ENCODE measurements at regions not wholly inside any gene's neighbourhood (a gene's known extent, or its start where the extent isn't known, plus 50 kb on each side); places are given as distances from the start of the nearest gene placed in this dataset.

DNA sequence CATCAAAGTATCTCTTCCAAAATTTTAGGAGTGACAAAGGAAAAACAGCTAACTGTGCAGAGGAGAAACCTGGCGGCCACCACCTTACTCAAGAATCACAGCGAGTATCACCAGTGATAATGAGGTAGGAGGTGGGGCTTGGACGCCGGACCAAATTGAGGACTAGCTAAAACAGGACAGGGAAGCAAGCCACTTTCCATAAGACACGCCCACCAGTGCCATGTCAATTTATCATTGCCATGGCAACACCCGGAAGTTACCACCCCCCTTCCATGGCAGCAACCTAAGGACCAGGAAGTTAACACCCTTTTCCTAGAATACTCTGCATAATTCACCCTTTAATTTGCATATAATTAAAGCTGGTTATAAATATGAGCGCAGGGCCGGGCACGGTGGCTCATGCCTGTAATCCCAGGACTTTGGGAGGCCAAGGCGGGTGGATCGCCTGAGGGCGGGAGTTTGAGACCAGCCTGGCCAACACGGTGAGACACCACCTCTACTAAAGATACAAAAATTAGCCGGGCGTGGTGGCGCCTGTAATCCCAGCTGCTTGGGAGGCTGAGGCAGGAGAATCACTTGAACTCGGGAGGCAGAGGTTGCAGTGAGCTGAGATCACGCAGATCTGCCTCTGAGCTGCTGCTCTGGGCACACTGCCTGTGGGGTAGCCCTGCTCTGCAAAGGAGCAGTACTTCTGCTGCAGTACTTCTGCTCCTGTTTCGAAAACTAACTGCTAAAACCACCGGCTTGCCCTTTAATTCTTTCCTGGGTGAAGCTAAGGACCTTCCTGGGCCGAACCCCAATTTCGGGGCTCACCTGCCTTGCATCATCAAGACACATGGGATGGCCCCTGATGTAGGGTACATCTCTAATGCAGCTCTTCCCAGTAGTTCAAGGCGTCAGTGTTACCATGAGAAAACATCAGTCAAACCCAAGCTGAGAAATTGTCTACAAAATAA is 116.7 kb downstream of the HMX1 start:
- no peak for DNase-seq

DNA sequence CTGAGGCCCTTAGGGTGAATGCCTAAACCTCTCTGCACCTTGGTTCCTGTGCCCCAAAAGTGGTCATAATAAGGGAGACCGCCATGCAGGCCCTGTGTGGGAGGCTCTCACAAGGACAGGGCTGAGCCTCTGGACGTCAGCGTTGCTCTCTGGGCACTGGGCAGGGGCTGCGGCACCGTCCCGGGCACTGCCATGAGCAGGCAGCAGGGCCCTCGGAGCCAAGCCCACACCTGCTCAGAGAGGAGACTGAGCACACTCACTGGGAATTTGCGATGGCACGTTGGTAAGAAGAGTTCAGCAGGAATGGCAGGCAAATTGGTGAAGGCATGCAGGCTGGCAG is 123.4 kb downstream of the HMX1 start:
- no peak for DNase-seq

DNA sequence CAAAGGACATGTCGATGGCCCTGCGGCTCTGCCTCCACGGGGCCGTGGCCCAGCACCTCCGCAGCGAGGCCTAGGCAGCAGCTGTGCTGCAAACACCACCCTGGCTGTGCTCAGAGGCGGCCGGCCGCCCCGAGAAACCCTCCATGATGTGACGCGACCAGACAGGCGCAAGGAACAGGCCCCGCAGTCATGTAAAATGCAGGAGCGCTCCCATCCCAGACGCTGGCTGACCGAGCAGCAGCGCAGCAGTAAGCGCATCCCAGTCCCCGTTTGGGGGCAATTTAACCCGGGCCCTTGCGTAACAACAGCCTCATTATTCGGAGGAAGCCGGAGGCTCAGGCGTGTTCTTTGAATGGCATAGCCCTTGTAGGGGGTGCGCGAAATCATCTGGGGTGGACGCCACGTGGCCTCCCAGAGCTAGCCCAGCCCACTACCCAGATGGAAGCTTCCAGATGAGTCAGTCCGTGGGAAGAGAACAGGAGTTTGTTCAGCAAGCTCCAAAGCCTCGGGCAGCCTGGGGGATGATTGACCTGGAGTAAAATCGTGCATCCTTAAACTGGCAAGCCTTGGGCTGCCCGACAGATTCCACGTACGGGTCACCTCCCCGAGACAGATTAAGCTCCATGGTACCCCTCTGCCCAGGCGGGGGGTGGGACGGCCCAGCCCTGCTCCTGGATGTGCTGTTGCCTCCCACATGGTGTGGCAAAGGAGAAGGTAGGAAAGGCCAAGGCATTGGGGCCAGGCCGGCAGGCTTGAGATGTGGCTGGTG is 124.0 kb downstream of the HMX1 start:
- no peak for DNase-seq

DNA sequence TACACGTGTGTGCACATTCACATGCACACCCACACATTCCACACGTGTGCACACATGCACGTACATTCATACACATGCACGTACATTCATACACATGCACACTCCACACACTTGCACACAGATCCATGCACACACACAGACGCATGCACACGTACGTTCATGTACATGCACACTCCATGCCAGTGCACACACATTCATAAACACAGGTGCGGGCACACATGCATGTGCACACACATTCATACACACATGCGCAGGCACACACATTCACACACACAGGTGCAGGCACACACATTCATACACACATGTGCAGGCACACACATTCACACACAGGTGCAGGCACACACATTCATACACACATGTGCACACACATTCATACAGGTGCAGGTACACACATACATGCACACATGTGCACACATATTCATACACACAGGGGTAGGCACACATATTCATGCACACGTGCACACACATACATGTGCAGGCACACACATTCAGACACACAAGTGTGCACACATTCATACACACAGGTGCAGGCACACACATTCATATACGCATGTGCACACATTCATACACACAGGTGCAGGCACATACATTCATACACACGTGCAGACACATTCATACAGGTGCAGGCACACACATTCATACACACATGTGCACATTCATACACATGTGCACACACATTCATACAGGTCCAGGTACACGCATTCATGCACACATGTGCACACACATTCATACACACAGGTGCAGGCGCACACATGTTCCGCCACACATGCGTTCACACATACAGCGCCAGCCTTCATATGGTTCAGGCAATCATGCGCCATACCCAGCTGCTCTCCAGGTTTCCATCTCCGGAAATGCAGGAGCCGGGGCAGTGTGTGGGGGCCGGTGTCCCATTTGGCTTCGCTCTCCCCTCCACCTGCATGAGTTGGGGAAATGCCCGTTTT is 124.8 kb downstream of the HMX1 start:
- no peak for DNase-seq

DNA sequence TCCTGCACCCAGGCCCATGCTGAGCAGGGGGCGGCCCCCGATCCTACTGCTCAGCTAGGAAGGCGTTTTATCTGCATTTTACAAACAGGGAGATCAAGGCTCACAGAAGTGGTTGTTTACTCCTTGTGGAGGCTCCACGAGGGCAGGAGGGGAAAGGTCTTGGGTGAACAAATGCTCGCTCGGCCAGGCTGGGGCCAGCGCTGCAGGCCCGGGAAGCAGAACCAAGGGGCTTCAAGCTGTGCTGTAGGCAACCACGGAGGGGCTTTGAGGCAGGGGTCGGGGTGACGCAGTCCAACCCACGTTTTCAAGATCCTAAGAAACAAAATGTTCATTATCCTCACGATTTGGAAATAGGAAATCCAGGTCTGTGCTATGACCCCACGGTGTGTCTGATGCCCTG is 125.8 kb downstream of the HMX1 start:
- no peak for DNase-seq

DNA sequence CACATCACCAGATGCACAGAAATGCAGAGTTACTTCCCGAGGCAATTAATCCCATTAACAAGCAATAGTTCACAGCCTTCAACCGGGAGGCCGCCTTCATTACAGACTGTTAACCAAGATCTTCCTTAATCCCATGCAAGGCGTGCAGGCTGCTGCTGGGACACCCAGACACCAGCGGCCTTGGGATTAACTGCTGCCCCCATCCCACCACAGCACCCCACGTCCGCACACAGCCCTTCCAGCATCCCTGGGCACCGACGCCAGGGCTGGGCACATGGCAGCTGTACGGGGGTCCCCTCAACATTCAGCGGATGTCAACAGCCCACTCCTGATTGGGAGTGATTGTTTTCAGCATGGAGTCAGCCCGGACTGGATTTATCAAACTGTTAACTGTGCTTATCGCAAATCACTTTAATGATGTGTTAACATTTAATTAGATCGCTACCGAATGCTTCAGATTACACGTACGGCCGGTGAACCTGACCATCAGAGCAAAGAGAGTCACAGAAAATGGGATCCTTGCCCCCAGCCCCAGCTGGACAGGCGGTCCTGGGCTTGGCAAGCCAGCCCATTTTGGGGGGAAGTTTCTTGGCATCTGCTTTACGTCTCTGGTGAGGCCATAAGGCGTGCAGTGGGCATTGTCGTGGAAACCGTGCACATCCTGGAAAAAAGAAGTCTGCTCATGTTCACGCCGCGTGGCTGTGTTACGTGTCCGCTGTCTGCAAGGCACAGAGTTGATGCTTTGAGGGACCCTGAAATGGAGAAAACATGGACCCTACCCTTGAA is 126.4 kb downstream of the HMX1 start:
- DNase-seq, result no peak

DNA sequence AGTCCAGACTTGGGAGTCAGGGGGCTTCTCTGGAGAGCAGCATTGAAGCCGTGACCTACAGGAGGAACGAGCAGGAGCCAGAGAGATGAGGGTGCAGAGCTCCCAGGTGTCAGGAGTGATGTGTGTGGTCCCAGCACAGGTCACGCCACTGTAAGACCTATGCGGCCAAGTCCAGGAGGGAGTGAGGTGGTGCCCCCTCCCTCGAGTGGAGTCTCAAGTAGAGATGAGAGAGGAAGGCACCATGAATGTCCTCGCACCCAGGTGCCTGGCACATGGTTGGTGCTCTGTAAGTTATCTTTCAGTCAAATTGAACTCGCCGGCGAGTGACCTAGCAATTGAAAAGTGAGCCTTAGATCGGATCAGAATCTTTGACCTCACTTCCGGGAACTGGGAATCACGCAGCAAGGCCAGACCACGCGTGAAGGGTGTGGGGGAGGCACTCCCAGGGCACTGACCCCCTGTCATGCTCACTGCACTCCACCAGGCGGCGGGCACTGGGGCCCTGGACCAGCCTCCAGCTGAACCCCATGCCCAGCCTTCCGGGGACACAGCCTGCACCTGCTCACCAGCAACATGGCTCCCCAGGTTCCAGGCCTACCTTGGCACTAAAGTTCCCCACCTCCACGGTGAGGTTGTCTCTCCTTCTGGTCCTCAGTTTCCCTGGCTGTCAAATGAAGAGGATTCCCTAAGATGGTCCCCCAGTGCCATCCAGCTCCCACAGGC is 127.4 kb downstream of the HMX1 start:
- no peak for DNase-seq

DNA sequence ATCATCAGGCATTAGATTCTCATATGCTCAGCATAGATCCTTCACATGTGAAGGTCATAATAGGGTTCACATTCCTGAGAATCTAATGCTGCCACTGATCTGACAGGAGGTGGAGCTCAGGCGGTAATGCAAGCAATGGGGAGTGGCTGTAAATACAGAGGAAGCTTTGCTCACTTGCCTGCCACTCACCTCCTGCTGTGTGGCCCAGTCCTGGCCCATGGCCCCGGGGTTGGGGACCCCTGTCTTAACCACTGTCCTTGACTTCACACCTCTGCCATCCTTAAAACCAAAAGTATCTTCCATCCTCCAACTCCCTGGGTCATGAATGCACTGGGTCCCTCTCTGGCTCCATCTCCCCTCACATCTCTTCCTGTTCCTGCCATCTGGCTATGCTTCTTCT is 129.1 kb downstream of the HMX1 start:
- DNase-seq, result no peak

DNA sequence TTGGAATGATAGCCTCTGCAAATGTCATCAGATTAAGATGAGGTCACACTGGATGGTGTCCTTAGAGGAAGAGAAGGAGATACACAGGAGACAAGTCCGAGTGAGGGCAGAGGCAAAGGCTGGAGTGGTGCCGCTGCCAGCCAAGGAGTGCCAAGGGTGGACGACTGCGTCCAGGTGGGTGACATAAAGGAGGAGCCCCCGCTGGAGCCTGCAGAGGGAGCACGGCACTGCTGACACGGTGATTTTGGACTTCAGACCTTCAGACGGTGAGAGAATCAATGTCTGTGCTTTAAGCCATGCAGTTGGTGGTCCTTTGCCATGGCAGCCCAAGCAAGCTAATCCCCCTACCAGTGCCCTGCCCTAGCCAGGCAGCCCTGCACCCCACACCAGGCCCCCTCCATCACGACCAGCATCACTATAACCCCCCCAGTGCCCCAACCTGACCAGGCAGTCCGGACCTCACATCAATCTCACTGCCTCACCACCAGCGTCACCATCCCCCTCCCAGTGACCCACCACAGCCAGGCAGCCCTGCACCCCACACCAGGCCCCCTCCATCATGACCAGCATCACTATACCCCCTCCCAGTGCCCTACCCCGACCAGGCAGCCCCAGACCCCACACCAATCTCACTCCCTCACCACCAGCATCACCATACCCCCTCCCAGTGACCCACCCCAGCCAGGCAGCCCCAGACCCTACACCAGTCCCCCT is 130.0 kb downstream of the HMX1 start:
- no peak for DNase-seq

DNA sequence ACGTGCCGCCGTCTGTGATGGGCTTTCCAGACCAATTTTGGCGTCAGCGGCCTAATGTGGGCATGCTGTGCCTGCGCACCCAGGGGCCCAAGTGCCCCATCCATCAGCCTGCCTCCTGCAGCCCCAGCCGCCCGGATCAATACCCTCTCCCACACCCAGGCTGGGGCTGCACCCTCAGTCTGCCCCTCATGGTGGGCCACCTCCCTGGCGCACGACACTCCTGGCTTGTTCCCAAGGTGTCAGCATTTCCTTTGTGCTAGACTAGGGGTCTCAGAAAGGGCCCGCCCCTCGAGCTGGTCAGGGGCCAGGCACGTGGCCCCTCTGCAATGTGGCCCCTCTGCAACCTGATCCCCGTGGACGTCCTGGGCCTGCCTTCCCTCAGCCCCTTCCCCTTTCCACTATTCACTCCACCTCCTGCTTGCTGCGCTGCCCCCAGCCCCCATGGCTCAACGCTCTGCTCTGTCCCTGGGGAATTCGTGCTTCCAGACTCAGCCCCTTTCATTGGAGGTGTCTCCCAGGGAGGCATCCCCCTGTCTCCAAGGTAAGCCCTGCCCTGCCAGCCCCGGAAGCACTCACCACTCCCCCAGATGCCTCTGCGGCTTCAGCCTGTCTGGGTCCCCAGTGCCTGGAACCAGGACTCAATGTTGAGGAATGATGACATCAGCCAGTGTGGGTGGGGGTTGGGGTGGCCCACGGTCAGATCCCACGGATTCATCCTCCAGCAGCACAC is 130.8 kb downstream of the HMX1 start:
- no peak for DNase-seq

DNA sequence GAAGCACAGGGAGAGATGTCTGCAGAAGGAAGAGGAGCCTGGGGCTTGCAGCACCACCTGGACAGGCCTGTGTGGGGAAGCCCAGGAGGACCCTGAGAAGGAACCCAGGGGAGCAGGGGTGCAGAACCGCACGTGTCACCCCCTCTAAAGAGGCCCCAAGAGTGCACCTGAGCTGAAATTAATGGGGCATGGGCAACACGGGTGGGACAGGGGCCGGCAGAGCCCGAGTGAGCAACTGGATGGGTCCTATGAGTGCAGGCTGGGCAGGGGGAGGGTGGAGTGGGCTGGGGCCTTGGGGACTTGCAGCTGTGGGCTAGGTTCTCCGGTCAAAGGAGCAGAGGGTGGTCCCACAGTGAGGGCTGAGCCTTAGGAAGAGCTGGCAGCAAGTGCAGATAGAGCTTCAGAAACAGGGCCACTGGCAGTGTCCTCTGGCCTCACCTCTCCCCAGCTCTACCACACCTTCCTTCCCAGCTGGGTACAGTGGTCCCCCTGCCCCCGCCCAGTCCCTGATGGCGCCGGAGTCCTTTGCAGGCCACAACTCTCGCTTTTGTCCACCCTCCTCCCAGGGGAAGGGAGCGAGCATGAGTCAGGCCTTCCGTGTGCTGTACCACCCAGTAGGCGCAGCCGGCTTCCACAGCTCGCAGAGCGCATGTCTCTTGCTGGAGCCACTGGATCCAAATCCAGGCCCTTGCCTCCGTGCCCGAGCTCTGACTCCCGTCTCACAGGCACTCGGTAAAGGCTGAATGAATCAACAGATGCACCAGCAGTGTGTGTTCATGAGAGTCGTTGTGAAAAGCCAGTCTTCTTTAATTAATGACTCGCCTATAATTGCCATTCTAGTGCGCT is 131.6 kb downstream of the HMX1 start:
- DNase-seq, result no peak

DNA sequence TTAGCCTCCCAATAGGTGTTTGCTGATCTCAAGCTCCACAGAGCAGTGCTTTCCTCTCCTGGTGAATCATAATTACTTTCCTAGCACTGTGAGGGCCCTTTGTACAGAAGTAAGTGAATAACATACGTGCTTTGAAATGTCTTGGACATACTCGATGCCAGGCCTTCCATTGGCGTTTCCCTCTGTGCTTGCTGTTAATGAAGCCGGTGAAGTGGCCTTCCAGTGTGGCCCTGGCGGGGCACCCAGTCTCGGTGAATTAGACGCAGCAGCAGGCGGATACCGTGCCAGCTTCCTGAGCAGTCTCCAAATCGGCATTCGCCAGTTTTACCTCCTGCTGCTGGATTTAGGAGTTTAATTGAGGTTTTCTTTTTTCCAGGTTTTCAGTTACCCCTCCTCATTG is 132.3 kb downstream of the HMX1 start:
- DNase-seq, result no peak

DNA sequence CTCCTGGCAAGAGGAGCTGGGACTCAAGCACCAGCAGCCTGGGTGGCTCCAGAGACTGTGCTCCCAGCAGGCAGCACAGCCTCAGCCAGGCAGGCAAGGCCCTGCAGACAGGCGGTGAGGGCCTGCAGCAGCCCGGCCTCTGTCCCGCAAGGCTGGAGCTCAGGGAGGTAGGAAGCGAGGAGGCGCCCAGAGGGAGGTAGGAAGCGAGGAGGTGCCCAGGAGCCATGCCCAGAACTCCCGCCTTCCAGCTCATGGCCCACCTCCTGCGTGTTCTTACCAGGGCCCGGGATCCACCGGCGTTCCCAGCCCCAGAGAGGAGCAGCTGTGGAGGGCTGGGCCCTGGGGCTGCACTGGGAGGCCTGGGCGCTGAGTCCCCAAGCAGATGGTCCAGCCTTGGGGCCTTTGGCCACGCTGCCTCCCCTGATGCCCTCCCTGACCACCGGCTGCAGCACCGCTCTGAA is 133.1 kb downstream of the HMX1 start:
- no peak for DNase-seq

DNA sequence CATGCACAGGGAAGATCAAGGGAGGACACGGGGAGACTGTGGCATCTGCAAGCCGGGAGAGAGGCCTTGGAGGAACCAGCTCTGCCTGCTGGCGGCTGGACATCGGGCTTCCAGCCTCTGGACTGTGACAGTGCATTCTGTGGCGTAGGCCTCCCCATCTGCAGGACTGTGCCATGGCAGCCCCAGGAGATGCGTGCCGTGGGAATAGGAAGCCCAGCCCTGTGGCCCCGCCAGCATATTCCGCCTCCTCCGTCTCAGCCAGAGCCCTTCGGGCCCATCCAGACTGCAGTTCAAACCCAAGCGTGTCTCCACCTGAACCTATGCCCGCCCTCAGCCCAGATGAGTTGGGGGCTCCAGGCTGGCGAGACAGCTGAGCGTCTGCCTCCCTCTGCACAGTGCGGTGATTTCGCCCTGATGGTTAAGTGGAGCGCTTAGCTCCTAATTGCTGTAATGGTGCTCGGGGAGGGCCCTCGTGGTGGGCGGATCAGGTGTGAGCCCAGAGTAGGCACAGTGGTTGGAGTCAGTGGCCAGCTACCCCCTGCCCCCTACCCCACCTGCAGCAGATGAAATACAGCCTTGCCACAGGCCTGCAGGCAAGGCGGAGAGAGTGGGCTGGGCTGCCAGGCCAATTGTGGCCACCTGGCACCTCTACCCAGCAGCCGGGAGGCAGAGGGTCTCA is 133.9 kb downstream of the HMX1 start:
- DNase-seq, result no peak

DNA sequence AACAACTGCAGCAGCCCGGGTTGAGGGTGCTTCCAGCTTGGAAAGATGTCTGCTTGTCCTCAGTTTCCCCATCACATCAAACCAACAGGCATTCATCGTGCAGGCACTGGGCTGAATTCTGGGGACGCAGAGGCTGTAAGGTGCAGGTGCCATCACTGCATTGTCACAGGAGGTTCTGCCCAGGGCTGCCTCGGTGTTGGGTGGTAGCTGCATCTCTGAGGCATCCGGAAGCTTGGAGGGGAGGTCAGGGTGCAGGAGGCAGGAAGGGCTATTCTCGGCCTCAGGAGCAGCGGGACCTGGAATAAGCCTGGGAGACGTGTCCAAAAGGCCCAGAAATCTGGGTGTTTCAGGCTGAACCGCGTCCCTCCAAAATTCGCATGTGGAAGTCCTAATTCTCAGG is 134.6 kb downstream of the HMX1 start:
- no peak for DNase-seq

DNA sequence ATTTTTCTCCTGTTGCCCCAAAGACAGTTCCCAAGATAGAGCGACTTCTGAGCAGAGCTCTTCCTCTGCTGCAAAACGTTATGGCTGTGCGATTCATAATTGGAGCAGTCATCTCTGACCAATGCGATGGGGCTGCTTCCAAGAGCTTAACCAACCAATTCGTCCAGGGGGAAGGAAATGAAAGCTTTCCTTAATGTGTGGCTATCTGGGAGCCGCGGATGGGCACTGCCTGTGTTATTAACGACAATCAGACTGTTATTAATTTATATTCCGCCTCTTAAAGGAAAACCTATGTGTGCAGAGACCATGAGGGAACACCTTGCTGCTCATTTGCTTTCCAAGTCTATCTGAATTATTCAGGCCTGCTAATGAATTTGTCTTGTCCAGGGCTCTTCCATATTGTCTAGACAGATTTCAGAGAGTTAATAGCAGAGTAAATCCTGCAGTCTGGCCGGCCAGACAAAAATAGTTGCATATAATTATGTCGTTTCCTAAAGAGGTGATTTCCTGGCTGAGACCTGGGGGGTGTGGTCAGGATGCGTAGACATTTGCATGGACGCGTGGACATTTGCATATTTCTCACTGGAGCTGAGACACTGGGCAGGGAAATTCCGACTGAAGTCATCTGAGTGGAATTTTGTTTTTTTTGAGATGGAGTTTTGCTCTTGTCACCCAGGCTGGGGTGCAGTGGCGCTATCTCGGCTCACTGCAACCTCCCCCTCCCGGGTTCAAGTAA is 135.4 kb downstream of the HMX1 start:
- DNase-seq, result no peak

Measured in tongue (tissue), 1 donor.